ENCODE measurements at regions not wholly inside any gene's neighbourhood (a gene's known extent, or its start where the extent isn't known, plus 50 kb on each side); places are given as distances from the start of the nearest gene placed in this dataset.

DNA sequence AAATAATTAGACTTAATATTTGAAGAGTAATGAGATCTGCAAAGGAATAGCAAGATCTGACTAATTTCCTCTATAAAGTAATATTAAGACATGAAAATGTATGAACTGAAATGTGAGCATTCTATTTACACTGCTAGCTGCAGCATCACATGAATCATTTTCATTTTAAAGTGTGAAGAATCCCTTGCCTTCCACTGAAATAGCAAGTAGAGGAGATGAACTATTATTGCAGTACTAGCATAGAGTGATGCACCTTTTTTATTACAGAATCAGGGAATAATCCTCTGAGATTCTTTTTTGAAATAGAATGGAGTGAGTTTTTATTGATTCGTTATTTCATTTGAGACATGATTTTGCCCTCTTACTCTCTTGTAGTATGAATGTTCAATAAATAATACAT lies 281.9 kb upstream of the NAV3 start:
- H2AFZ ChIP-seq (ENCODE audit: low read depth, low read length) = no peak overlapping the region
- H3K4me3 ChIP-seq = no peak overlapping the region
- DNase-seq (ENCODE audit: extremely low read depth in 1 of 4, low spot score in 3 of 4) (no peak), ATAC-seq (no peak), FAIRE-seq (no peak)
- WGBS (ENCODE audit: insufficient coverage, low coverage, missing lambda C conversion rate) = 0% methylated on average over 1 of the region's 1 CpG
- H3K4me2 ChIP-seq (ENCODE audit: insufficient read depth, low read length) = no peak overlapping the region
- no peaks in the 10 kb centered on the region for H3K27me3 ChIP-seq (ENCODE audit: control insufficient read depth in 2 of 2, insufficient read depth in 2 of 2, low read length in 2 of 2)
- in situ Hi-C loops (cut with MboI) (no loop called here), intact Hi-C loops (cut with micrococcal nuclease) (no loop called here)
- ChIA-PET CTCF (ENCODE audit: low intra/inter-chr PET ratio) (no interaction called here), POLR2A (no interaction called here)
- H3K9ac ChIP-seq (ENCODE audit: insufficient read depth in 1 of 2, low read depth in 2 of 2, low read length in 2 of 2) = no peak overlapping the region
- no peaks in the 10 kb centered on the region for H3K9me1 ChIP-seq (ENCODE audit: control insufficient read depth, insufficient read depth, low read length)
- H3K4me1 ChIP-seq (replicated peaks in 1 of 2; ENCODE audit: control insufficient read depth in 2 of 2, insufficient read depth in 2 of 2, low read length in 2 of 2) = no peaks in the 10 kb centered on the region
- no peak overlapping the region for H3K27ac ChIP-seq (ENCODE audit: extremely low read depth, low read depth, low read length)
- no peaks in the 10 kb centered on the region for H4K20me1 ChIP-seq (replicated peaks; ENCODE audit: control insufficient read depth, insufficient read depth, low read length)
- H3K36me3 ChIP-seq (ENCODE audit: control insufficient read depth, insufficient read depth, low read length) = no peaks in the 10 kb centered on the region
- BruUV-seq (replicated peaks) = no TSS peak
- H3K79me2 ChIP-seq (ENCODE audit: control insufficient read depth, insufficient read depth, low read length) = no peaks in the 10 kb centered on the region
- no peaks in the 10 kb centered on the region; the same call in 1 of the 2 replicates for H3K9me3 ChIP-seq (replicated peaks; ENCODE audit: control insufficient read depth, insufficient read depth, low read depth, low read length)
- TF ChIP-seq ZNF77 (CRISPR knock-in tag; IDR thresholded peaks at IDR 0.05) = no peak
- no peak for TF ChIP-seq HDAC2 (IDR thresholded peaks at IDR 0.05)
- no peak for TF ChIP-seq BRF1 (IDR thresholded peaks at IDR 0.05; ENCODE audit: borderline replicate concordance, extremely low read depth, insufficient read length)
- TF ChIP-seq, protein P1, sequence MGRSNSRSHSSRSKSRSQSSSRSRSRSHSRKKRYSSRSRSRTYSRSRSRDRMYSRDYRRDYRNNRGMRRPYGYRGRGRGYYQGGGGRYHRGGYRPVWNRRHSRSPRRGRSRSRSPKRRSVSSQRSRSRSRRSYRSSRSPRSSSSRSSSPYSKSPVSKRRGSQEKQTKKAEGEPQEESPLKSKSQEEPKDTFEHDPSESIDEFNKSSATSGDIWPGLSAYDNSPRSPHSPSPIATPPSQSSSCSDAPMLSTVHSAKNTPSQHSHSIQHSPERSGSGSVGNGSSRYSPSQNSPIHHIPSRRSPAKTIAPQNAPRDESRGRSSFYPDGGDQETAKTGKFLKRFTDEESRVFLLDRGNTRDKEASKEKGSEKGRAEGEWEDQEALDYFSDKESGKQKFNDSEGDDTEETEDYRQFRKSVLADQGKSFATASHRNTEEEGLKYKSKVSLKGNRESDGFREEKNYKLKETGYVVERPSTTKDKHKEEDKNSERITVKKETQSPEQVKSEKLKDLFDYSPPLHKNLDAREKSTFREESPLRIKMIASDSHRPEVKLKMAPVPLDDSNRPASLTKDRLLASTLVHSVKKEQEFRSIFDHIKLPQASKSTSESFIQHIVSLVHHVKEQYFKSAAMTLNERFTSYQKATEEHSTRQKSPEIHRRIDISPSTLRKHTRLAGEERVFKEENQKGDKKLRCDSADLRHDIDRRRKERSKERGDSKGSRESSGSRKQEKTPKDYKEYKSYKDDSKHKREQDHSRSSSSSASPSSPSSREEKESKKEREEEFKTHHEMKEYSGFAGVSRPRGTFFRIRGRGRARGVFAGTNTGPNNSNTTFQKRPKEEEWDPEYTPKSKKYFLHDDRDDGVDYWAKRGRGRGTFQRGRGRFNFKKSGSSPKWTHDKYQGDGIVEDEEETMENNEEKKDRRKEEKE (IDR thresholded peaks at IDR 0.05; ENCODE audit: borderline replicate concordance in 1 of 2, control insufficient read depth in 1 of 2, low read depth in 2 of 2, low read length in 1 of 2) = no peak
- no peak for TF ChIP-seq ZNF274 (IDR thresholded peaks at IDR 0.05; ENCODE audit: borderline replicate concordance, low read depth, low read length)
- TF ChIP-seq ZNF785 (CRISPR knock-in tag; IDR thresholded peaks at IDR 0.05) = no peak
- no peak for TF ChIP-seq RCOR1 (IDR thresholded peaks at IDR 0.05; ENCODE audit: borderline replicate concordance in 1 of 2, low read depth in 2 of 2, low read length in 2 of 2)
- TF ChIP-seq, protein P2, sequence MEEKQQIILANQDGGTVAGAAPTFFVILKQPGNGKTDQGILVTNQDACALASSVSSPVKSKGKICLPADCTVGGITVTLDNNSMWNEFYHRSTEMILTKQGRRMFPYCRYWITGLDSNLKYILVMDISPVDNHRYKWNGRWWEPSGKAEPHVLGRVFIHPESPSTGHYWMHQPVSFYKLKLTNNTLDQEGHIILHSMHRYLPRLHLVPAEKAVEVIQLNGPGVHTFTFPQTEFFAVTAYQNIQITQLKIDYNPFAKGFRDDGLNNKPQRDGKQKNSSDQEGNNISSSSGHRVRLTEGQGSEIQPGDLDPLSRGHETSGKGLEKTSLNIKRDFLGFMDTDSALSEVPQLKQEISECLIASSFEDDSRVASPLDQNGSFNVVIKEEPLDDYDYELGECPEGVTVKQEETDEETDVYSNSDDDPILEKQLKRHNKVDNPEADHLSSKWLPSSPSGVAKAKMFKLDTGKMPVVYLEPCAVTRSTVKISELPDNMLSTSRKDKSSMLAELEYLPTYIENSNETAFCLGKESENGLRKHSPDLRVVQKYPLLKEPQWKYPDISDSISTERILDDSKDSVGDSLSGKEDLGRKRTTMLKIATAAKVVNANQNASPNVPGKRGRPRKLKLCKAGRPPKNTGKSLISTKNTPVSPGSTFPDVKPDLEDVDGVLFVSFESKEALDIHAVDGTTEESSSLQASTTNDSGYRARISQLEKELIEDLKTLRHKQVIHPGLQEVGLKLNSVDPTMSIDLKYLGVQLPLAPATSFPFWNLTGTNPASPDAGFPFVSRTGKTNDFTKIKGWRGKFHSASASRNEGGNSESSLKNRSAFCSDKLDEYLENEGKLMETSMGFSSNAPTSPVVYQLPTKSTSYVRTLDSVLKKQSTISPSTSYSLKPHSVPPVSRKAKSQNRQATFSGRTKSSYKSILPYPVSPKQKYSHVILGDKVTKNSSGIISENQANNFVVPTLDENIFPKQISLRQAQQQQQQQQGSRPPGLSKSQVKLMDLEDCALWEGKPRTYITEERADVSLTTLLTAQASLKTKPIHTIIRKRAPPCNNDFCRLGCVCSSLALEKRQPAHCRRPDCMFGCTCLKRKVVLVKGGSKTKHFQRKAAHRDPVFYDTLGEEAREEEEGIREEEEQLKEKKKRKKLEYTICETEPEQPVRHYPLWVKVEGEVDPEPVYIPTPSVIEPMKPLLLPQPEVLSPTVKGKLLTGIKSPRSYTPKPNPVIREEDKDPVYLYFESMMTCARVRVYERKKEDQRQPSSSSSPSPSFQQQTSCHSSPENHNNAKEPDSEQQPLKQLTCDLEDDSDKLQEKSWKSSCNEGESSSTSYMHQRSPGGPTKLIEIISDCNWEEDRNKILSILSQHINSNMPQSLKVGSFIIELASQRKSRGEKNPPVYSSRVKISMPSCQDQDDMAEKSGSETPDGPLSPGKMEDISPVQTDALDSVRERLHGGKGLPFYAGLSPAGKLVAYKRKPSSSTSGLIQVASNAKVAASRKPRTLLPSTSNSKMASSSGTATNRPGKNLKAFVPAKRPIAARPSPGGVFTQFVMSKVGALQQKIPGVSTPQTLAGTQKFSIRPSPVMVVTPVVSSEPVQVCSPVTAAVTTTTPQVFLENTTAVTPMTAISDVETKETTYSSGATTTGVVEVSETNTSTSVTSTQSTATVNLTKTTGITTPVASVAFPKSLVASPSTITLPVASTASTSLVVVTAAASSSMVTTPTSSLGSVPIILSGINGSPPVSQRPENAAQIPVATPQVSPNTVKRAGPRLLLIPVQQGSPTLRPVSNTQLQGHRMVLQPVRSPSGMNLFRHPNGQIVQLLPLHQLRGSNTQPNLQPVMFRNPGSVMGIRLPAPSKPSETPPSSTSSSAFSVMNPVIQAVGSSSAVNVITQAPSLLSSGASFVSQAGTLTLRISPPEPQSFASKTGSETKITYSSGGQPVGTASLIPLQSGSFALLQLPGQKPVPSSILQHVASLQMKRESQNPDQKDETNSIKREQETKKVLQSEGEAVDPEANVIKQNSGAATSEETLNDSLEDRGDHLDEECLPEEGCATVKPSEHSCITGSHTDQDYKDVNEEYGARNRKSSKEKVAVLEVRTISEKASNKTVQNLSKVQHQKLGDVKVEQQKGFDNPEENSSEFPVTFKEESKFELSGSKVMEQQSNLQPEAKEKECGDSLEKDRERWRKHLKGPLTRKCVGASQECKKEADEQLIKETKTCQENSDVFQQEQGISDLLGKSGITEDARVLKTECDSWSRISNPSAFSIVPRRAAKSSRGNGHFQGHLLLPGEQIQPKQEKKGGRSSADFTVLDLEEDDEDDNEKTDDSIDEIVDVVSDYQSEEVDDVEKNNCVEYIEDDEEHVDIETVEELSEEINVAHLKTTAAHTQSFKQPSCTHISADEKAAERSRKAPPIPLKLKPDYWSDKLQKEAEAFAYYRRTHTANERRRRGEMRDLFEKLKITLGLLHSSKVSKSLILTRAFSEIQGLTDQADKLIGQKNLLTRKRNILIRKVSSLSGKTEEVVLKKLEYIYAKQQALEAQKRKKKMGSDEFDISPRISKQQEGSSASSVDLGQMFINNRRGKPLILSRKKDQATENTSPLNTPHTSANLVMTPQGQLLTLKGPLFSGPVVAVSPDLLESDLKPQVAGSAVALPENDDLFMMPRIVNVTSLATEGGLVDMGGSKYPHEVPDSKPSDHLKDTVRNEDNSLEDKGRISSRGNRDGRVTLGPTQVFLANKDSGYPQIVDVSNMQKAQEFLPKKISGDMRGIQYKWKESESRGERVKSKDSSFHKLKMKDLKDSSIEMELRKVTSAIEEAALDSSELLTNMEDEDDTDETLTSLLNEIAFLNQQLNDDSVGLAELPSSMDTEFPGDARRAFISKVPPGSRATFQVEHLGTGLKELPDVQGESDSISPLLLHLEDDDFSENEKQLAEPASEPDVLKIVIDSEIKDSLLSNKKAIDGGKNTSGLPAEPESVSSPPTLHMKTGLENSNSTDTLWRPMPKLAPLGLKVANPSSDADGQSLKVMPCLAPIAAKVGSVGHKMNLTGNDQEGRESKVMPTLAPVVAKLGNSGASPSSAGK (IDR thresholded peaks at IDR 0.05) = no peak
